NCI-H1417 (cell line): ENCODE measurements at regions not wholly inside any gene's neighbourhood (a gene's known extent, or its start where the extent isn't known, plus 50 kb on each side); places are given as distances from the start of the nearest gene placed in this dataset.
"Not testable (repeated sequence)": the region's sequence is repeated elsewhere in the genome, so short reads cannot be mapped to it uniquely, and the experiment has no call there.

Experiments used
- DNase-seq, 3 experiments: peaks; one replicate each; lab custom pipeline; 2025; lab: John Stamatoyannopoulos, UW

DNA sequence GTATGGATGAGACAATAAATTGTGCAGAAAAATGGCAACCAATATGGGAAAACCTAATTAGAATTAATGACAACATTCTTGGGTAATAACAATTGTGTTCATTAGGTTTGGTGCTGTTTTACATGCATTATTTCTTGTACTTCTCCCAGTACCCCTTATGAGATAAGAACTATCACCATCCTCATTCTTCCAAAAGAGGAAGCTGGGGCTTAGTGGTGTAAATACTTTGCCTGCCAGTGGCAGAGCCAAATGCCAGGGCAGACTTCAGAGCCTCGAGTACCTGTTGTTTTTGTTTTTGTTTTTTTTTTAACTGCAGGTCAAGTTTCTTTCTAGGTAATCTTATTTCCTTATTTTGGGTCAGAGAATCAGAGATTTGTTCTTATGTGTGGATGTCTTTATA lies 206.4 kb downstream of the RHOU start:
- DNase-seq = no peak

DNA sequence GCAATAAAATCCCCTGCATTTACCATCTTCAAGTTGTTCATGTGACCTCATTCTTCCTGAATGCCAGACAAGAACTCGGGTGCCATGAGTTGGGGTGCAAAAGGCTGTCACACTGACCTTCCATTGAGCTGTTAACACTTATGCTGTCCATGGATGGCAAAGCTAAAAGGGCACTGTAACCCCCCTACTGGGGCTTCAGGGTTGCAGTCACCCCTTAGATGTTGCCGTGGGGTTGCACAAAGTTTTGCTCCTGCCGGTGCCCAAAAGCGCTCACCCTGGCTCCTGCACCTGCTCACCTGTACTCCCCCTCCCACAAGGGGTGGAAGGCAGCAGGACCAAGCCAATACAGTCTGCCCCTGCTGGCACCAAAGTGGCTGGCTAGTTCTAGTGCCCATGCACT lies 208.2 kb downstream of the RHOU start:
- DNase-seq = no peak

DNA sequence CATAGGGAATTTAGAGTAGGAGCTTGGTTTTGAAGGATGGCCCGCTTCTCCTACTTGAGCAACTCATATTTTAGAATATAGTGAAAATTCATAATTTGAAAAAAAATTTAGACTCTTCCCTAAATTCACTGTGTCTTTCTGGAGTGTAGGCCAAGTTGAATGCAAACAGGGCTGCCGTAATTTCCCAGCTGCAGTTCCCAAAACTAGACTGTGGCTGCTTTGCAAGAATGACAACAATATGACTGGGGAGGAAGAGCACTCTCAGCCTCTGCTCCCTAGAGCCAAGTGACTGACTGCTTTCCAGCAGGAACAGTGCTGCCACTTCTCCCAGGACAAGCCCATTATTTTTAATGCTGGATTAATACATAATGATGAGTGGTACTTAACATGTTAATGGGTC lies 209.0 kb downstream of the RHOU start:
- DNase-seq = no peak

DNA sequence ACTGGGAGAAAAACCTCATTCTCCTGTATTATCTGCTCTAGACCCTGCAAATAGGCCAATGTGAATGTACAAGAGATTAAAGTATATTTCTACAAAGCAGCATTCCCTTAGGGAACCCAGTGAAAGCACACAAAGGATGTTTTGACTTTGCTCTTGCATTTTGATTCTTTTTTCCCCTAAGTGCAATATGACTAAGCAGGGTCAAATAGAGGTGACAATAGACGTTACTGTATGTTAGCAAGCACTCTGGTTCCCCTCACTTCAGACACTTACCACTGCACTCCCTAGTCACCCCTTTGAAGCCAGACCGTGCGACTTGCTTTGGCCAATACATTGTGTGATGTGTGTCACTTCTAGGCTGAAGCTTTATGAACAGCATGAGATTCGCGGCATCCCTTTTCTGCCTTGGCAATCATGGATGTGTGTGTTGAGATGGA lies 209.7 kb downstream of the RHOU start:
- no peak for DNase-seq

DNA sequence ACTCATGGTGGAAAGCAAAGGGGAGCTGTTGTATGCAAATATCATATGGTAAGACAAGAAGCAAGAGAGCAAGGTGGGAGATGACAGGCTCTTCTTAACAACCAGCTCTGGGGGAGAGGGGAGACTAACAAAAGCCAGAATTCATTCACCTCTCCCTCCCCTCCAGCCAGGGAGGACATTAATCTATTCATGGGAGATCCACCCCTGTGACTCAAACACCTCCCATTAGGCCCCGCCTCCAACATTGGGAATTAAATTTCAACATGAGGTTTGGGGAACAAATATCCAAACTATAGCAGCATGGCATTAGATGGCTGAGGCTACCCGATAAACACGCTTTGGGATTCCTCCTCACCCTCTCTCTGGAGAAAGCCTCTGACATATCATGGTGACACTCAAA lies 210.6 kb downstream of the RHOU start:
- DNase-seq = no peak

DNA sequence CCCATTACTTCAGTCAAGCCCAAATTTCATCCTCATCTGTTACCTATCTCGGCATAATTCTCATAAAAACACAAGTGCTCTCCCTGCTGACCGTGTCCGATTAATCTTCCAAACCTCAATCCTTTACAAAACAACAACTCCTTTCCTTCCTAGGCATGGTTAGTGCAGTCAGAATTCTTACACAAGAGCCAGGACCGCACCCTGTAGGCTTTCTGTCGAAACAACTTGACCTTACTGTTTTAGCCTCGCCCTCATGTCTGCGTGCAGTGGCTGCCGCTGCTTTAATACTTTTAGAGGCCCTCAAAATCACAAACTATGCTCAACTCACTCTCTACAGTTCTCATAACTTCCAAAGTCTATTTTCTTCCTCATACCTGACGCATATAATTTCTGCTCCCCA lies 214.3 kb downstream of the RHOU start:
- not testable (repeated sequence) for DNase-seq

DNA sequence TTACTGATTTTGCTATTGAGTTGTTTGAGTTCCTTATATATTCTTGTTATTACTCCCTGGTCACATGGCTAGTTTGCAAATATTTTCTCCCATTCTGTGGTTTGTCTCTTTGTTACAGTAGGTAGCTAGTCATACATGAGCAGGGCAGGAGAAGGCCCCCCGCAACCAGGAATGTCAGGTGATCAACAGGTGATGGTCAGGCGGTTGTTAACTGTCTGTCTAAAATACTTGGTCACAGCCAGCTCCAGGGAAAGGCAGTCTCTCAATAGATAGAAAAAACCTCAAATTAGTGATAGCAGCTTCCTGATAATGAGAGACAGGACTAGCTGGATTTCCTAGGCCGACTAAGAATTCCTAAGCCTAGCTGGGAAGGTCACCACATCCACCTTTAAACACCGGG lies 217.9 kb downstream of the RHOU start:
- no peak for DNase-seq

DNA sequence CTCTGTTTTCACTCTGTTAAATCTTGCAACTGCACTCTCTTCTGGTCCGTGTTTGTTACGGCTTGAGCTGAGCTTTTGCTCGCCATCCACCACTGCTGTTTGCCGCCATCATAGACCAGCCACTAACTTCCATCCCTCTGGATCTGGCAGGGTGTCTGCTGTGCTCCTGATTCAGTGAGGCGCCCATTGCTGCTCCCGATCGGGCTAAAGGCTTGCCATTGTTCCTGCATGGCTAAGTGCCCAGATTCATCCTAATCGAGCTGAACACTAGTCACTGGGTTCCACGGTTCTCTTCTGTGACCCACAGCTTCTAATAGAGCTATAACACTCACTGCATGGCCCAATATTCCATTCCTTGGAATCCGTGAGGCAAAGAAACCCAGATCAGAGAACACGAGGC lies 218.5 kb downstream of the RHOU start:
- DNase-seq = not testable (repeated sequence)

DNA sequence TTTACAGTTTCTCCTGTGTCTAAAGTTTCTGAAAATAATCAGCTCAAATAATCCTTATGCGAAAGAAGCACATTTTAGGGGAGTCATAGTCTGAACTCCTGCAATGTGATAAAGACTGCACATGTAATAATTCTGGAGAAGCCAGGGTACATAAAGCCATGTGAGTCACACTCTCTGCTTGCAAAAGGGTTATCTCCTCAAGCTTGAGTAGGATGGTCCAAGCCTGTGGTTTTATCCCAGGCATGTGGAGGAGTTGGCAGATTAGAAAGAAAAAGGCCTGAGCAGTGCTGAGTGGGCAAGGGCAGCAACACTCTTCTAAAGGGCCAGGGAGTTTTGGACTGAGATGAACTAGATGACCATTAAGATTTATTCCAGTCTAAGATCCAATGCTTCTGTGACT lies 220.4 kb downstream of the RHOU start:
- no peak for DNase-seq

DNA sequence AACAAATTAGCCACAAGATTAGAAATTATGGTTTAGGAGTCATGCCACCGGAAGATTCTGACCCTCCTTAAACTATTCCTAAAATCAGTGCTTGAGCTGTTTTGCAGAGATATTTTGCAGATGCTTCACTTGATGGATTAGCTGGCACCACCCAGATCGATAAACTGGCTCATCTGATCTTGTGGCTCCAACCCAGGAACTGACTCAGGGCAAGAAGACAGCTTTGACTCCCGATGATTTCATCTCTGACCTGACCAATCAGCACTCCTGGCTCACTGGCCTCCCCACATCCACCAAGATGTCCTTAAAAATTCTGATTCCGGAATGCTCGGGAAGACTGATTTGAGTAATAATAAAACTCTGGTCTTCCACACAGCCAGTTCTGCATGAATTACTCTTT lies 221.6 kb downstream of the RHOU start:
- no peak for DNase-seq

DNA sequence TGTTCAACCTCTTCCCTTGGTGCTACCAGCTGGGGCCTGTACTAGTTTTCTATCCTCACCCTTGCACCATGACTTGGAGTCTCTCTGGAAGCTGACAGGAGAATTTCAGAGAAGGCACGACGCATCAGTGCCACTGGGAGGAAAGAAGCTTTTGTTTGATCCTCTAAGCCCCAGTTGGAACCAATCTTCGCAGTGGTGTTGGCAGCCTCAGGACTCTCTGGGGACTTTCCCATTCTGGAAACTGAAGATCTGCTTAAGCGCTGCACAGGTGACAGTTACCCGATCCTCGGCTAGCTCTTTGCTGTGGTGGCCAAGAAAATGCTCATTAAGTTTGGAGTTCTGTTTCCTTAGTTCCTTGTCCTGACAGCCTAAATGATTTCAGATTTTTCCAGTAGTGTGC lies 222.3 kb downstream of the RHOU start:
- DNase-seq = peak in 1 of 3 experiments; percentile 21

DNA sequence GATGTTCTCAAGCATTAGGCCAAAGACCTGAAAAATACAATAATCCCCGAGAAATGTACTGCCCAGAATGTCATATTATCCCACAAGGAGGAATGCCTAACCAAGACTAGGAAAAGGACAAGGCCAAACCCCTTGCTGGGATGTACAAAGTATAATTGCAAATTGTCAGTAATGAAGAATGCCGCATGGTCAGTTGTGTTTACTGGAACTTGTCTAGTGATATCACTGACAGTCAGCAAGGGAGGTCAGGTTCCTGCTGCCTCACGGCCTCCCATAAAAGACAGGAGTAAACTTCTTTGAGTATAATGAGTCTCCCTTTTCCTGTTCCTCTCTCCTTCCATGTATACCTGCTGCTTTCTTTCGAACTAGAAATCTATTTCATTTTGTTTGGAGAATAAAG lies 222.8 kb downstream of the RHOU start:
- no peak for DNase-seq

DNA sequence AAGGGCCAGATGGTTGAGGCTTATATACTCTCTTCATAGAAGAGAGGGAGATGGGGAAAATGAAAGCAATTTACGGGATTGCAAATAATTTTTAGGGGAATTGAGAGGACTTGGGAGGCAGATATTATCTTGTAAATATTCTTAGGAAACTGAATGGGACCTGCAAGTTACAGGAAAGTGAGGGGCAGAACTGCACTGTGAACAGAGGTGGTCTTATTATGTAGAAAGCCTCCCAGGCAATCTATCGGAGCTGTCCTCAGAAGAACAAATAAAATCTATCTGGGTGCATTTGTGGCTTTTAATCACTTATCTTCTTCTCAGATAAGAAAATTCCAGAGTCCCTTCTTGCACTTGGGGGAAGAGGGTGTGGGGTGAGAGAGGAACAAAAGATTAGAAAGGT lies 223.5 kb downstream of the RHOU start:
- DNase-seq = no peak

DNA sequence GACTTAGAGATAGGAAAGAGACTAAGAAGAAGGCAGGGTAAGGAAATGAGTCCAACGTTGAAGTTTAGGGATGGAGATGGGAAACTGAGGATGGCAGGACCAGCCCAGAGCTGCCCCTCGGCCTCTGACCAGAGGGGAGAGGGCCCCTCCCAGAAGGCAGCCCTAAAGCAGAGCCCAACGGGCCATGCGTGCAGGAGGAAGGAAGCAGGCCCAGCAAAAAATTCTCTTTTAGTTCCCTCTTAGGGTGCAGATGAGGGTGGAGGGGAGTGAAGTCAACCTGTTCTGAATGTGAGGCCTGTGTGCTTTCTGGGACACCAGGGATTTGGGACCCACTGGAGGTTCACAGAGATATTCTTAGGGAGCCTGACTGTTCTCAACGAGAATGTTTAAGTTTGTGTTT lies 225.4 kb downstream of the RHOU start:
- DNase-seq = no peak

DNA sequence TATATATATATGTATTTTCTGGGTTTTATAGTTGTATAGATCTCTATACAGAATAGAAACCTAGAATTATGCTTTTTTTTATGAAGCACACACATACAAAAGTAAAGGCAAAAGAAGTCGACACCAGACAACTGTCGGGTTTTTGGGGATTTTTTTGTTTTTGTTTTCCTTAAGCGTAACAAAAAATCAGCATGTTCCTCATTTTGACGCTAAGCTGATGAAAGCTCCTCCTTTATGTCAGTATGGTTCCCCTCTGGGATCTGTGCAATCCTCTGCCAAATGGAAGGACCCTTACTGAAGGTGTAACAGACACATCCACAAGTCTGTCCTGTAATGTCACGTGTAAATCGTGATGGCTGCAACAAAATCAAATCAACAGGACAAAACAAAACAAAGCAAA lies 226.2 kb downstream of the RHOU start:
- no peak for DNase-seq

DNA sequence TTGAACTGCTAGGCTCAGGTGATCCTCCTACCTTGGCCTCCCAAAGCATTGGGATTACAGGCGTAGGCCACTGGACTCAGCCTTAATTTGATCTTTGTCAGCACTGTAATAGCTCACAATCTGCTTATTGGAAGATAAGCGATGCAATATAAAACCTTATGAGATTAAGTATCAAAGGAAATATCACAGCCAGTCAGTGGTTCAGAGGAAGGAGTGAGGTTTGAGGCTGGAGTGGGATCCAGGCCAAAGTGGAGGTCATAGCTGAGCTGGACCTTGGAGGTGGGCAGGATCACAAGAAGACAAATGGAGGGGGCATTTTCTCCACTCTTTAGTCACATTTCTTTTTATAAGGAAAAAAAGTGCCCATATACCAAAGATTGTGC lies 228.5 kb downstream of the RHOU start:
- DNase-seq = no peak

DNA sequence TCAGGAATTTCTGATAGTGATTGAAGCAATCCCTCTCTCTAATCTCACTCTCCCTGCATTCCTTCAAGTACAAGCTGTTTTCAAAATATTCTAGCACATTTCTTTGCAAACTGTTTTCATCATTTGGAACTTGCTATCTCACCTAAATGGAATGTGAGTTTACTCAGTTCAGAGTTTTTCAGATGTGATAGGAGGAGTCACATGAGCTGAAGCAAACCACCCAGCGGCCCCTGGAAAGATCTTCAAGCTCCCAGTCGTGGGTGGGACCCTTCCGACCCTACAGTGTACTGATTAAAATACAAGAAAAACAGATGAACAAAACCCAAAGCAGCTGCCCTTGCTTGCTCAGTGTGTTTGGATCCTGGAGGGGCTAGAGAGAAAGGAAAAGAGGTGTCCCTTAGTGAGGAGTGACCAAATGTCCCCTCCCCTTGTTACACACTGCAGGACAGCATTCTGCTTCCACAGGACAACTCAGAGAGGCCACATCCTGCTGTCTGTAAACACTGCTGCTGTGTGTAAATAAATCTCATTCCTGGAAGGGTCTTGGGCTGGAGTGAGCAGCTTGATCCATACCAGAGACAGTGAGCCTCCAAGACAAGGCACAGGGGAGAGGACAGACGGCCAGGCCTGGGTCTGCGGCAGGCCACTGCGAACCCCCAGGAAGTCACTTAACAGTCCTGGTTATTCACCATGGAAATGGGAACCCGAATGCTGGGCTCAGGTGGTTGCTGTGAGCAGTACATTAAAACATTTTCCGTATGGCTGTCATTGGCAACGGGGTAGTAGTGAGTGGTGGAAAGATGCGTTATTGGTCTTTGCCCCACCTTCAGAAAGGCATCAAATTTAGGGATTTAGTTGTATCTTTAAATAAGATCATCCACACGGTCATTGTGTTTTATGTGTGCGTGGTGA lies 229.2 kb downstream of the RHOU start:
- DNase-seq = peak in 1 of 3 experiments; percentile 5

DNA sequence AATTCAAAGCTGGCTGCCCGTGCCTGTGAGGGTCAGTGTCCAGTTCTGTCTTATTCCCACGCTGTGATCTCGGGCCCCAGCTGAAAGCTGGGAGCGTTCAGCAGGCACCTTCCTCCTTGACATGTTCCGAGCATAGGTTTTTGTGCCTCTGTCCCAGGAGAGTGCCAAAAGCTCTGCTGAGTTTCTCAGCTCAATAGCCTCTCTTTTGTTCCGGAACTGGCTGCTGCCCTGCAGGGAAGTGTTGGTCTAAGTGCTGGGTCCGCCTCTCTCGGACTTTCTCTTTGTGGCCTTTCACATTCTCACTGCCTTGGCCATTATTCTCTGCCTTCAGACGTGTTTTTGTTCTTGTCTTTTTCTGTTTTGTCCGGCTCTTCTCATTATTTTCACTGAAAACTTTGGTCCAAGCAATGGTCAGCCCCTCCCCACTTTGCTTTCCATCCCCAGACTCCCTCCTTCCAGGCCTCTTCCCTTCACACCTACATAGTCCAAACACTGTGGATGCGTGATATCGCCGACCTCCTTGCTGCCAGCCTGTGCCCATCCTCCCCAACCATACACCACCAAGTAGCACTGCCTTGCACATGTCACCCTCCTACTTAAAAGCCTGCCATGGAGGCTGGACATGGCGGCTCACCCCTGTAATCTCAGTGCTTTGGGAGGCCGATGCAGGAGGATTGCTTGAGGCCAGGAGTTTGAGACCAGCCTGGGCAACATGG lies 233.8 kb downstream of the RHOU start:
- no peak for DNase-seq

DNA sequence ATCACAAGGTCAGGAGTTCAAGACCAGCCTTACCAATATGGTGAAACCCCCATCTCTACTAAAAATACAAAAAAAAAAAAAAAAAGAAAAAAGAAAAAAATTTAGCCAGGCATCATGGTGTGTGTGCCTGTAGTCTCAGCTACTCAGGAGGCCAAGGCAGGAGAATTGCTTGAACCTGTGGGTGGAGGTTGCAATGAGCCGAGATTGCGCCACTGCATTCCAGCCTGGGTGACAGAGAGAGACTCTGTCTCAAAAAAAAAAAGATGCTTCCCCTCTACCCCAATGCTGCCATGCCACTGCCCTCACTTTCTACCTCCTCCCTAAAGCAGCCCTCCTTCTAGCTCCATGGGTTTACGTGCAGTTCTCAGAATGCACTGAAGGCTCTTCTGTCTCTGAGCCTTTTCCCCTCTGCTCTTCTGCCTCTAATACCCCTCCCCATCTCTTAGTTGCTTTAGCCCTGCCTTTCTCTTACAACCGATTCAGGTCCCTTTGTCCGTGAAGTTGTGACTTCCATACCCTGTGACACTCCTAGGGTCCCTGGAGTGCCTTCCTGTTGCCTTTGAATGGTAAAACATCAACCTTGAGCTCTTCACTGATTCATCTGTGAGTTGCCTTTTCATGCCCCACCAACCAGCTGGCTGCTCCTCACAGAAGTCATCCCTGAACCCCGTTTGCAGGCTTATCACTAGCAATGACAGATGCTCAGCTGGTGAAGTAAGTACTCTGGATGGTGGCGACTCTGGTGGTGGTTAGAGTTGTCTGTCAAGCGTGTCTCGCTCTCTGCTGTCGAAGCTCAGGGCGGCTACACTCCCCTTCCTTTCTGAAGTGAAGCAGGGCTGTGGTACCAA lies 234.9 kb downstream of the RHOU start:
- no peak for DNase-seq

DNA sequence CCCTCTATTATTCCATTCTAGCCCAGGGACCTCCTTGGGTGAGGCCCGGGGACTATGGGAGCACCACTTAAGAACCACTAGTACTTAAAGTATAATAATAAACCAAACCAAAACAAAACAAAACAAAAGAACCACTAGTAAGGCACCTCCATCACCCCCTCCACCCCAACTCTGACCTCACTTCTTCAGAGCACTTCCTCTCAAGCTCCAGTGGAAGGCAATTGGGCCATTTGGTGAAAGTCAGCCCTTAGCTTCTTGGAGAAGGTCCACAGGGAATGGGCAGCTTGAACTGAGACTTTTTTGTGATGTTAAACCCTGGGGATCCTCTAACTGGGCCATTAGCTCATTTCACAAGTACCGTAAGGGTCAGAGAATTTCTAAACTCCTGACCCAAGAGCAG lies 237.3 kb downstream of the RHOU start:
- DNase-seq = no peak

DNA sequence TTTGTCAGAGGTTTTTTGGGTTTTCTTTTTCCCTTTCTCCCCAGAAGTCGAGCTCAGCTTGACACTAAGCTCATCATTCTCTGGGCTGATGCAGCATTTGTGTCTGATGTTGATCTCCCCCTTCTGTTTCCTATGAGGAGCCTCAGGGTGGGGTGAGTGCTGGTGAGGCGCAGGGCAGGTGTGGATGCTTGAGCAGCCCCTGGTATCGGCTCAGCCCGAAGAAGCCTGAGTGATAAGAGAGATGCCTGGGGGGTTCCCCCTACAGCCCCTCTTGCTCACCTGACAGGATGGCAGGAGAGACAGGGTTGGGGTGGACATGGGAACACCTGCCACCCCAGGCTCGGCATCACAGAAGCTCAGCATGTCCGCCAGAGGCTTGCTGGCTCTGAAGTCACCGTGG lies 239.0 kb downstream of the RHOU start:
- peak in 2 of 3 experiments; percentile 52 to 71 for DNase-seq

DNA sequence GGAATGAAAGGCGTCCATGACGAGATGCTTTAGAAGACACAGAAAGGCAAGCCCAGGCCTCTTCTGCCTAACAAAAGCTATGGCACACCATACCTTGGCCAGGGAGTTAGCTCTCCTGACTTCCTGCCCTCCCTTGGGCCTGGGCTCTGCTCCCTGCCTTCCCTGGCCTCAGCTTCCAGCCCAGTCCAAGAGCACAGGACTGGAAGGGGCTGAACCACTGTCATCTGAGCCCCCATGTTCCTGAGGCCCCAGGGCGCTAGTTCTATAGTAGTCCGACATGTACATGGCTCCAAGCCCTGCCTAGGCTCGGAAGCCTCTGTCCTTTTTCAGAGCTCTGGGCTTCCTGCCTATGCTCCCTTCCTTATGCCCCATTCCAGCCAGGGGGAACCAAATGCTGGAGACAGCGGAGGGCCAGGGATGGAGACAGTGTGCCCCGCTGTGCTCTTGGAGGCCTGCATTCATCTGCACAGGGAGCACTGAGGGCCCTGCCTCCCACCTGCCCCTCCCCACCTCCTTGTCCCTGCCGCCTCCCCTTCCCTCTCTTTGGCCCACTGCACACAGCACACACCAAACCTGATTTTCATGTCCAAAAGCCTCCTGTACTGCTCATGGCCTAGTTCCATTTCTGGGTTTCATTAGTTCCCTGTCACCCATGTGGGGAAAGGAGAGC lies 240.1 kb downstream of the RHOU start:
- no peak for DNase-seq
